HG03457 (cell line): ENCODE measurements at regions not wholly inside any gene's neighbourhood (a gene's known extent, or its start where the extent isn't known, plus 50 kb on each side); places are given as distances from the start of the nearest gene placed in this dataset.

ENCODE experiments used
- ATAC-seq: cut with Tn5 transposase; IDR thresholded peaks from one replicate; pipeline ENCODE4 v1.9.1; 2021; ENCODE audit warnings: moderate number of reproducible peaks; ENCODE audit not compliant: unreplicated experiment

DNA sequence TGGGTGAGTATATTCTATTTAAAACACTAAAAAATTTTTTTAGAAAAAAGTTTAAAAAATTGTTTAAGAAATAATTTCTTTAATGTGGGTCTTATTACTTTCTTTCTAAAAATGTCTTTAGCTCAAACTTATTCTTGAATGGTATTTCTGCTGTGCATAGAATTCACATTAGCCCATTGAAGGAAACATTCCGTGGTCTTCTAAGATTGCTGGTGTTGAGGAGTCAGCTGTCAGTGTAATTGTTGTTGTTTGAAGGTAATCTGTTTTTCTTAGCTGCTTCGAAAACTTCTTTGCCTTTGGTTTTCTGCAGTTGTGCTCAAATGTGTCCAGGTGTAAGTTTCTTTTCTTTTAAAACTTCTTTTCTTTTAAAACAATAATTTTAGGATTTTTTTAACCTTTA, 85.4 kb upstream of the KLF12 start:
- no peak for ATAC-seq

DNA sequence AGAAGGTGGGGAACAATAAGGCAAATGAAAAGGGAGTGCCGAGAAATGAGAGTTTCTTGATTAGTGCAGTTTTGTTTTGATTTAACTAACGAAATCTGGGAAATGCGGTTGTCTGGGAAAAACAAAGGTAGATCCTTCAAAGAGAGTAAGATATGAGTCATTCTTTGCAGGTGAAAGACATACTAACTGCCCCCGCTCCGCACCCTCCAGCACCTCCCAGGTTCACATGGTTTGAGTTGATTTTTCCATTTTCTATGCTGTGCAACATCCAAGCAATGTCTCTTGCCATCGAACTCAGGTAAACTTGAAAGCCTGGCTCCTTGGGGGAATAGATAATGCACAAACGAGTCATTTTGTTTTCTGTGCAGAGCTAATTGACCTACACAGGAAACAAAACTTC, 84.1 kb upstream of the KLF12 start:
- no peak for ATAC-seq

DNA sequence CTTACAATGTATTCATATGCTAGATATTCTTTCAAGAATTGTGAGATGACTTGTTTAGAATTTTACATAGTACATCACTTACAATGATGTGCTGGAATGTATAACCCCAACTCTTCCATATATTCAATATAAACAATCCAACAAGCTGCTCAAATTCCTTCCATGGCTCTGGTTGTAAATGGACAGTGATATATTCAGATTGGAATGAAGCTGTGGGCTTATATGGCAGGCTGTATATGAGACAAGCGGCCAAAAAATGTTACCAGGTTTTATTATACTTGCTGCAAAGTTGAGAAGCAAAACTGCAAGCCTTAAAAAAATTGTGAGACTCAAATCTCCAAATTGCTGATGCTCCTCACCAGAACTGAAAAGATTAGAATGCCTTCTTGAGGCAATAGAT, 83.6 kb upstream of the KLF12 start:
- no peak for ATAC-seq

DNA sequence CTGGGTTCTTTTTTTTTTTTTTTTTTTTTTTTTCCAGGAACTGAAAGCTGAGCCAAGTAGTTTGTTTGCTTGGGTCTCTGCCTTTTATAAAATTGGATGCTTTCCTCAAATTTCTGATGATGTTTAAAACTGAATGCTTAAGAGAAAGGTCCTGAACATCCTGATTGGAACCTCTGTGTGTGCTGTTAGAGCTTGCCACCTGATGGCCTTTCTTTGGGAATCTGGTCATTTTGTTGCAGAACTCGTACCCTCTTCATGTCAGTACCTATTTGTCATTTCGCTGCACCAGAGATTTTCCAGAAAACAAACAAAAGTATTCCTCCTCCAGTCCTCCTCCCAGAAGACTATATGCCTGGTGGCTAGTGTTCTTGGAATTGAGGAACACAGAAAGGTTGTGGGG, 81.2 kb upstream of the KLF12 start:
- no peak for ATAC-seq

DNA sequence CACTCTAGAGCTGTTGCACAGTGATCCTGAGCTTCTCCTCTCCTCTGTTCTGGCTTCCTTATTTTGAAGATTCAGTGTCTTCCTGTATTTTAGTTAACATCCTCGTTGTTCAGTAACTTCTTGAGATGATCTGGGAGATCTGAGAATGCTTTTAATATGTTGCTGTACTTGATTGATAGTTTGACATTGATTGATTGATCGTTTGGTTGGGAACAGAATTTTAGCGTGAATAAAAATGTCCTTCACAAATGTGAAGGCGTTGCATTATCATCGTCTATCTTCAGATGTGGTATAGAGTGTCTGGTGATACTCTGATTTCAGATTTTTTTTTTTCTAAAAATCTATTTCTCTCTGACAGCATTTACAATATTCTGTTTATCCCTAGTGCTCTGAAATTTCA, 80.1 kb upstream of the KLF12 start:
- ATAC-seq: no peak

DNA sequence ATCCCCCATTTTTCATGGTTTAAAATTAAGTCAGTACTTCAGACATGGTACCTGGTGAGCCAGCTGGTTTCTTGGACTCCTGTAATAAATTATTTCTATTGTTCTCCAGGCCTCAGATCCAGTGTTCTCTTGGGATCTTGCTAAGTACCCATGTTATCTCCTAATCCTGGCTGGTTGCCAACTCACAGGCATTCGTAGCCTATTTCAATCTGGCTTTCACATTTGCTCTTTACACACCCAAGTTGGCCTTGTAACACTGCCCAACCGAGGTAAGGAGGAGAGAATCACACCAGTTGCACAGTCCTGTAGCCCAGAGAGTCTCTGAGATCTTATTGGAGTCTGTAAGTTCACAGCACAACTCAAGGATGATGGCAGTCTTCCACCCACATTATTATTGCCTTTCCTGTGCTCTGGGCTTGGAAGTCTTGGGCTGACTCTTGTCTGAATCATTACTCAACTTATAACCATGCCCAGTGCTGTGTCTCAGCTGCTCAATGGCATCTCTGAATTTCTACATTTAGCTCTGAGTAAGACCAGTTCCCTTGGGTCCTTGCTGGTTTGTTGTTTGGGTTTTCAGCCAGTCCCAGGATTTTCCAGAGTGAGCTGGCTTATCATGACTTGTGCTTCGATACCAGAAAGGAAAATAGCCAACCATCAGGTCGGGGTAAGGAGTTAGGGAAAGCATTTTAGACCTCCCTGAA, 76.6 kb upstream of the KLF12 start:
- no peak for ATAC-seq

DNA sequence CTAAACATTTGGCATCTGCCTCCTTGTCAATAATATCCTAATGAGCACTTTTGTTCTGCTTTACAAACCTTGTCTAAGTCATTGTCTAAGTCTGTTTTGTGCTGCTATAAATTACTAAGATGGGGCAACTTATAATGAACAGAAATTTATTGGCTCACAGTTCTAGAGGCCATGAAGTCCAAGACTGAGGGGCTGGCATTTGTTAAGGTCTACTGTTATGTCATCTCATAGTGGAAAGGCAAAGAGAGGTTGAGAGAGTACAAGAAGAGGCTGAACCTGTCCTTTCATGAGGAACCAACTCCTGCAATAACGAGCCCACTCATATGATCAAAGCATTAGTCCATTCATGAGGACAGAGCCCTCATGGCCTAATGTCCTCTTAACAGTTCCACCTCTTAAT, 72.7 kb upstream of the KLF12 start:
- no peak for ATAC-seq

DNA sequence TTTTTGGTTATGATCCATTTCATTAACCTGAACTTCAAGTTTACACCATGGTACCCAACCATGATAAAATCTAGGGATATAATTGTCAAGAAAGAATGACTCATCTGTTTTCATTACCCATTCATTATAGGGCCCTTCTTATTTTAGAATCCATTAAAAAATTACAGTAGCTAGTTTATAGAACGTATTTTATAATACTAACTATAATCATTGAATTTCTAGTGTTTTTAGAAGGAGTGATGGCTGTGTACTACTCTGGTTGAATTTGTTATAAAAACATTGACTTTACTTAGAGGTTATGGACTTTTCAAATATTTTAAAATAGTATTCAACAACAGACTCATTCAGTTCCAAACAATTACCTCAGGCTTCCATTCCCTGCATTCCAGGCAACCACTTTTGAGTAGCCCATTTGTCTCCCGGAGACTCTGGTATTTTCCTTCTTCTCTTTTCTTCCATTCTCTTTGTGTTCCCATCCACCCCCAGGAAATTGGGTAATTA, 71.9 kb upstream of the KLF12 start:
- no peak for ATAC-seq

DNA sequence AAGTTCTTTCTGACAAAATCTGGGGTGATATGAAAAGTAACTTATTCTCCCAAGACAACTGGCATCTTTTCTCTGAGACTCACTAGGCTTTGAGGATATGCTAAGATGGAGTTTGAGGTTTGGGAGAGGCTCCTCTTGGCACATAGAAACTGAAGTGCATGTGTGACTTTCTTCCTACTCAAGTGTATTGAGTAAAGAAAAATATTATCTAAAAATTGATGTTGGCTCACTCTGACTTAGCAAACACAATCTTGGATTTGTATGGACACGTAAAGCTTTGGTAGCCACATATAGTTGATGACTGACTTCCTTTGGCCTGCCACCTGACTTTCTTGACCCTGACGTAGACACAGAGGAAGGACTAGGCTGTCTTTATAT, 71.1 kb upstream of the KLF12 start:
- ATAC-seq: no peak

DNA sequence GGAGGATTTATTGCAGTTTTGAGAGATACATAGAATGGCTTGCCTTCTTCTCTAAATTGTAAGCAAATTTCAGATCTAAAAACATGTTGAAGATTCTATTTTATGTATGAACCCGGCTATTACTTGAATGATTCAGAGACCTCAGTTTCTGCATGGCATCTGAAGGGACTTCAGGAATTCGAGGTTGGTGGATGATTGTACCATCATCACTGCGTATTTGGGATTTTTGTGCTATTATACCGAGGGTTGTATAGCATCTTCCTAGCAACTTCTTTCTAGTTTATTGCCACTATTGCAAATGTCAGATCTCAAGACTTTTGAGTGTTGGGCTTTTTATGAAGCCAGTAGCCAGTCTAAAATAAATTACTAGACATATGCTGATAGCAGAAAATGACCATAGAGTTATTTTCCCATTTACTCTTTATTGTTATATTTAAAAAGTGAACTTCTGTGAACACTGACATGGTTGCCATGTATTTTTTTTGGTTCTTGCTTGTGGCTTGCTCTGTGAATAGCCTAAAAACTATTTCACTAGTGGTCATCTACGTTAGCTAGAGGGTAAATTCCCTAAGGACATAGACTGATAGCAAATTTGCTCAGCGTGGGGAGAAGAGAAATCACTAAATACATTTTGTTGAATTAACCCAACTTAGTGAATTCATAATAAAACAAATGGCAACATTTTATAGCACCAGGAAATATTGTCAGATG, 70.6 kb upstream of the KLF12 start:
- ATAC-seq: no peak

DNA sequence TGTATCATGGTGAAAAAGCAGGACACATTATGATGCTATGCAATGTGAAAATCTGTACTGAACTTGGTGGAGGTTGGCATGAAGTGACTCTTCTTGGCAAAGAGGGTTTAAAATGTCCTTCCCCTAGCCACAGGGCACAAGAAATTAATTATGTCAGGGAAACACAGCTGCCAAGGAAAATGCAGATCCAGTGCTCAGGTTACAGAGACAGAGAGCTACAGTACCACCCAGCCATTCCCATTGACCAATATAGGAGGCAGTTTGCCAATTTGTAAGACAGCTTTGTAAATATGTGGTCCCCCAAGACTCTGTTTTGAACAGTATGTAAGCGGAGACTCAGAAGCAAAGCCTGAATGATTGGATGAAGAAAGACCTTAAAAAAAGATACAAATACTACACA, 69.4 kb upstream of the KLF12 start:
- no peak for ATAC-seq

DNA sequence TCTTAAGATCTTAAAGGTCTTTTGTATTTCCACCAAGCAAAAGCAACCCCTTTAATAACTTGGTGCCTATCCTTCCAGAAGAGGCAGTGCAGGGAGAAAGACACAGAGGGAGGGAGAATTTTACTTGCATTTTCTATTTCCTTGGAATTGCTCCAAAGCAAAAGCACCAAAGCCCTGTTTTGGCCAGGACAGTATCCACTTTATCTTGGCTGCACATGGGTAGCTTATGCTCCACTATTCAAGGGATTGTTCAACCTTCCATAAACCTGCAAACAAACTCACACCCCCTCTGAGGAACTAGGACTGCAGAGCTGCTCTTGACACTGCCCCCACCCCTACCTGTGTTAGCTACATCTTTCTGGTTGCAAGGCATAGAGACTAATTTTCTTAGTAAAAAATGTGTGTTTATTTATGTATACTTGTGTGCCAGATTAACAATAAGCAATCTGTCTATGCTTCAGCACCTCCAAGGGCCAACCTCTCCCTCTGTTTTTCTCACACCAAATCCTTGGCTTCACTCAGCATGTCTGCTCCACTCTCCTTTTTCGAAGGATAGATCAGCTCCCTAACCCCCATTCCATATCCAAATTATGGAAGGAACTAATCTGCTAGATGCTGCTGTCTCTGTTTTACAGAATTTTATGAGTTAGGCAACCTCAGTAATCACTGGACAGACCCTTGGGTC, 68.1 kb upstream of the KLF12 start:
- no peak for ATAC-seq

DNA sequence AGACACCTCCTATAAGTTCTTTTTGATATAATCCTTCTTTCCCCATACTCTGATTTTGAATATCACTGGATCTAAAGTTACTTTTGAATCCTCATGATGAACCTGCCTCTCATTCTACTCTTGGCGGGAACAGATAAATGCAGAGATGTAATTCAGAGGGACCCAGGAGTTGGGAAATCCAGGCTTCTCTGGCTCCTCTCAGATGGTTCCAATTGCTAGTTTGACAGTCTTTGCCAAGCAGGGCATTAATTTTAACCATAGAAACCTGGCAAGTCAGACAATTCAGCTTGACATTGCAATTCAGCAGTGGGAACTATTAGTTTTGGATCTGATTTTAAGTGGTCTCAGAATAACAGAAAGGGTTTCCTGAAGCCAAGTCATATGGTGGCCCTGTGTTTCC, 67.3 kb upstream of the KLF12 start:
- ATAC-seq: no peak

DNA sequence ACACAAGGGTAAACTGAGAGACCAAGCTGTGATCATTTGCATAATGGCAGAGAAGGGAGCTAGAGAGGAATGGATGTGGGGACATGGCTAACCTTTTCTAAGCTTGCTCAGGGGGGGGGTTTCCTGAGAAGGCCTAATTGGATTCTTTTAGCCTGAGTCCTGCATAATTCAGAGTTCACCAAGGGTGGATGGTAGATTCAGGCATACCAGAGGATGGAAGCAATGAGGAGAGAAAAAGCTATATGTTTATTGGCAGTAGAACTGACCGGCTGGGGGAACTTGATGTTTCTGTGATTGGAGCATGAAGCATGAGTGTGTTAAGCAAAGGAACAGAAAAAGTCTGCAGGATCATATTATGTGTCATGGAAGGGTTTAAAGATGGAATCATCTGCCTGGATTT, 65.9 kb upstream of the KLF12 start:
- no peak for ATAC-seq

DNA sequence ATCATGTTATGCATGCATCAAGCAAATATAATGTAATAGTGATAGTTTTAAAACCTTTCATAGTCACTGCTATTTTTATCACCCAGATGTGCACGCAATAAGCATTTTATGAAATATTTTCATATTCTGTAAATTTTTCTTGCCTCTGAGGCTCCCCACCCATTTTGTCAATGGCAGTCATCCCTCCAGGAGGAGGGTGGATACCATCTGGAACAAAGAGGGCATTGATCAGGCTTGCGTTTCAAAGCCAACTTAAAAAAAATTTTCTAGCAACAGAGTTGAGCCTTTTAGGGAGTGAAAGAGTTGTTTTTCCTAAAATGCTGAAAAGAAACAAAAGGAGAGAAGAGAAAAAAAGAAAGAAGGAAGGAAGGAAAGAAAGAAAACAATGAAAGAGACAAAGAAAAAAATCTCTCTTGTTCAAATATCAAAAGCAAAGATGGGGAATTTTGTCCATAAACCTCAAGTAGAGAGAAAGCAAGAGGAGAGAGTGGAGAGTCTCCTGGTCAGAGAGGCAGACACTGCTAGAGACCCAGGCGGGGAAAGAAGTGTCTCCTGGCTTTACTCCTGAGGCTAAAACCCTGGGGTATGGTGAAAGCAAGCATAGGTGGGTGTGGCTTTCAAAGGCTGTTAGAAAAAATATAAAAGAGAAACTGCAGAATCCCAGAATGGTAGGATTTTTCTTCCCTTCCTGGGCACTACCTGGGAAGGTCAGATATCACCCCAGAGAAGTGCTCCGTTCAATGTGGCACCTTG, 63.6 kb upstream of the KLF12 start:
- no peak for ATAC-seq

DNA sequence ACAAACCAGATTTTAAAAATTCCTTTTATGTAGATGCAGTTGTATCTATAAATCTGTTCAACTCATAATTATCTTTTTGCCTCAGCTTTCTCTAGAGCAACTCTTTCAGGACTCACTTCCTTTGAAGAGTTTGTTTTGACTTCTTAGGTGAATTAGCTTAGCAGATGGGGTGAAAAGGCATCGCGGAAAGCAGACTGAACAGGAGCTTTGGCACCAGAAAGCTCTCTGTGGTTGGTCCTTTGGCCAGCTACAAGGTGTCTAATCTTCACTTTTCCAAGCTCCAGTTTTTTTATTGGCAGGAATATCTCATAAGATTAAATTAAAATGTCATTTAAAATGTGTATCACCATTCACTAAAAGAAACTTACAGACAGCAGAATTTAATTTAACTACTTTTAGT, 60.6 kb upstream of the KLF12 start:
- ATAC-seq: no peak

DNA sequence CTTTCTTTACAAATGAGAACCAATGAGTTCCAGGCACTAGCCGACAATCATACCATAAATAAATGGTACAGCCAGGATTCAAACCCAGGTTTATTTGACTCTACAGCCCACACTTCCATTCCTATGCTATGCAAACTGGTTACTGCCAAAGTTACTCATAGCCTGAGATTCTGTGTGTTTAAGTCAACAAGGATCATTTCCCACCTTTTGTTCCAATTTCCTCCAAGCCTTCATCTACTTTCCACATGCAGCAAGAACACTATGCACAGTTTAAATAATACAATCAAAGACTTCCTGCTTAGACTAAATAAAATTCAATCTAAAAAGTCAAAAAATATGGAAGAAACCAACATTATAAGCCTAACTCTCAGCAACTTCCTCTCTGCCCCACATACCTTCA, 59.2 kb upstream of the KLF12 start:
- ATAC-seq: no peak

DNA sequence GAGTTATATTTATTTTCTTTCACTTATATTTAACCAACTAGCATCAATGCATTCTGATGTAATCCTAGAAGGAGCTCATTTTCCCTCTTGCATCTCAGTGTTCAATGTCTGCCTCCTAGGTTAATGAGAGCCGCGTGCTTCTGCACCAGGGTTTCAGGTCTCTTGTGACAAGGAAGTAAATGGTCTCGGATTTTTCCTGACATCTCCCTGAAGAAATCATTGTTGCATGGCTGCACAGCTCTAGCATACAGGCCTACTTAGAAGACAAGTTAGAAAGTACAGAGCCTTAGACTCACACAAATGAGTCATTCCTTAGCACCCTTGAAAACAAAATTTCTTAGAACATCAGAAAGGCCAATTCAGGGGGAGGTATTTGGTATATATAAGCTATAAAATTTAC, 57.2 kb upstream of the KLF12 start:
- ATAC-seq: no peak

DNA sequence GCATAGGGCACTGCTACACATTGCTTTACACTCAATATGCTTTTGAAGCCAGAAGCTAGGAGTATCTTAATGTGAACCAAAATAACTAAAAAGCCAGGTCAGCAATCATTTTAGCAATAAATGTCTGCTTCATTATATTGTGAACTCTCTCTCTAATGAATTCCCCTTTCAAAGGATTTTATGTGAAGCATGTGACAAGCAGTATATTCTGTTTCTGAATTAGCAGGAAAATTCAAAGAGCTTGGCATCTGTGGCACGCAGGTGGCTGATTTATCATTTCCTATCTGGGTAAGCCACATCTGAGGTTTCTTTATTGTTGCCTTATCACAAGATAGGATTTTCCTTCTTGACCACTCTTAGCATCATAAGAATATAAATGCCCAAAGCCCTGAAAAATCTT, 56.8 kb upstream of the KLF12 start:
- no peak for ATAC-seq

DNA sequence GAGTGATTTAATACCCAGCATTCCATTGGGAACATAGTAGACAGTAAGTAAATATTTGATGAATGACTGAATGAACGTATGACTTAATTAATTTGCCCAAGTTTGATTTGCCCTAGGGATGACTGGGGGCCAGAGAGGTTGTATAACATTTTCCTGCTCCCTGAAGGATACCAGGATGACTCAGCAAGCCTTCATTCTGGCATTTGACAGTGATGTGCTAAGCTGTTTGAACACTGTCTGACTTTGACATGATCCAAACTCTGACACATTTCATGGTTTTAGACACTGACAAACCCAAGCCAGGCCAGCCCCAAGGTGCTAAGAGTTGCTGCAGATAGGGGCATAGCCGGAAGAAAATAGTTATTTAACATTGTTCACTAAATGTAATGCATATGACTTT, 53.4 kb upstream of the KLF12 start:
- no peak for ATAC-seq

DNA sequence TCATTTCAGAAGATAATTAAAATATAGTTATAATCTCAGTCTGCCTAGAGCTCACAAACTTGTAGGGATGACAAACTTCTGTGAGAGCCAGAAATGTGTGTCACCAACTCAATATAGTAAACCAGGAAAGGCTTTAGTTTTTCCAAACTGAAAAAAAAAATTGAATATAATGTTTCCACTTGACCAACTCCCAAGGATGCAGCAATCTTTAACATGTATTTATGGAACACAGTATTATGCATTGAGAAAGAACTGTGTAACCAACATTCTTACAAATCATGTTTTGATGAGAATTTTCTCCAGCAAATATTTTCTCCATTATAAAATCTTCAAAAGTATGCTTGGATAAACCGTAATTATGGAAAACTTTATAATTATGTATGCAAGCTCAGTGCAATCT, 50.1 kb upstream of the KLF12 start:
- ATAC-seq: no peak
